ENCODE measurements at regions not wholly inside any gene's neighbourhood (a gene's known extent, or its start where the extent isn't known, plus 50 kb on each side); places are given as distances from the start of the nearest gene placed in this dataset.

DNA sequence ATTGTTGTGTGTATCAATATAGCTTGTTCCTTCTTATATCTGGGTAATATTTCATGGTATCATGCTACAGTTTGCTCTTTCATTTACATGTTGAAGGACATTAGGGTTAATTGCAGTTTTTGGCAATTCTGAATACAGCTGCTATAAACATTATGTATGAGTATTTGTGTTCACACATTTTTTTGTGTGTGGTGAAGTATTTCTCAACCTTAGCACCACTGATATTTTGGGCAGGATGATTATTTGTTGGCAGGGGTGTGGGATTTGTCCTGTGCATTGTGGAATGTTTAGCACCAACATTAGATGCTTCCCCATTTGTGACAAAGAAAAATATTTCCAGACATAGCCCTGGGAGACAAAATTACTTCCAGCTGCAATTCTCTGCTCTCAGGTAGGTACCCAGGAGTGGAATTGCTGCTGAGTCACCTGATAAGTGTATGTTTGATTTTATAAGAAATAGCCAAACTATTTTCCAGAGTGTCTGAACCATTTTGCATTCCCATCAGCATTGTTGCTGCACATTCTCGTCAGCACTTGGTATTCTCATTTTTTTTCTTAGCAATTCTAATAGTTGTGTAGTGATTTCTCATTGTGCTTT, 128.2 kb downstream of the SNX19 start:
- no peak overlapping the region for H3K27ac ChIP-seq (ENCODE audit: extremely low read depth, low read depth, low read length)
- H3K4me1 ChIP-seq (ENCODE audit: control insufficient read depth, insufficient read depth, low read length): no peaks in the 10 kb centered on the region
- TF ChIP-seq ZNF169 (tag by site-specific recombination; IDR thresholded peaks at IDR 0.05) (no peak), EGR2 (tag by site-specific recombination; IDR thresholded peaks at IDR 0.05; ENCODE audit: low read depth) (no peak), ZNF335 (tag by site-specific recombination; conservative IDR thresholded peaks at IDR 0.05) (no peak), ZNF175 (tag by site-specific recombination; IDR thresholded peaks at IDR 0.05) (no peak), PRDM6 (tag by site-specific recombination; IDR thresholded peaks at IDR 0.05) (no peak)
- CTCF ChIA-PET: interaction anchor here (0.9 to 2.1 kb wide), 4 partner anchors 11 to 74 kb away, joined by 3 to 5 read pairs (median 4); no protein-coding TSS in a partner anchor
- H3K4me3 ChIP-seq (ENCODE audit: low read depth, low read length): no peak overlapping the region
- H3K9me3 ChIP-seq (ENCODE audit: control insufficient read depth, insufficient read depth, low read depth, low read length): no peaks in the 10 kb centered on the region
- POLR2A ChIA-PET: no interaction called here
- no peaks in the 10 kb centered on the region for H3K36me3 ChIP-seq (ENCODE audit: control insufficient read depth in 2 of 2, insufficient read depth in 1 of 2, low read length in 2 of 2)

- Histone ChIP-seq H3K9me3 (ENCODE audit: control insufficient read depth, insufficient read depth, low read depth, low read length) (no peaks in the 10 kb centered on the region), H3K4me3 (ENCODE audit: low read depth, low read length) (no peak overlapping the region), H3K4me1 (ENCODE audit: control insufficient read depth, insufficient read depth, low read length) (no peaks in the 10 kb centered on the region), H3K27ac (ENCODE audit: extremely low read depth, low read depth, low read length) (no peak overlapping the region), H3K36me3 (ENCODE audit: control insufficient read depth in 2 of 2, insufficient read depth in 1 of 2, low read length in 2 of 2) (no peaks in the 10 kb centered on the region)
- POLR2A ChIA-PET: no interaction called here
- no peak for TF ChIP-seq ZBTB8A (tag by site-specific recombination; IDR thresholded peaks at IDR 0.05)
- no peak for TF ChIP-seq ZBTB20 (tag by site-specific recombination; IDR thresholded peaks at IDR 0.05)
- TF ChIP-seq, protein P1, sequence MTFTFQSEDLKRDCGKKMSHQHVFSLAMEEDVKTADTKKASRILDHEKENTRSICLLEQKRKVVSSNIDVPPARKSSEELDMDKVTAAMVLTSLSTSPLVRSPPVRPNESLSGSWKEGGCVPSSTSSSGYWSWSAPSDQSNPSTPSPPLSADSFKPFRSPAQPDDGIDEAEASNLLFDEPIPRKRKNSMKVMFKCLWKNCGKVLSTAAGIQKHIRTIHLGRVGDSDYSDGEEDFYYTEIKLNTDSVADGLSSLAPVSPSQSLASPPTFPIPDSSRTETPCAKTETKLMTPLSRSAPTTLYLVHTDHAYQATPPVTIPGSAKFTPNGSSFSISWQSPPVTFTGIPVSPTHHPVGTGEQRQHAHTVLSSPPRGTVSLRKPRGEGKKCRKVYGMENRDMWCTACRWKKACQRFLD (tag by site-specific recombination; IDR thresholded peaks at IDR 0.05): no peak
- TF ChIP-seq, protein P2, sequence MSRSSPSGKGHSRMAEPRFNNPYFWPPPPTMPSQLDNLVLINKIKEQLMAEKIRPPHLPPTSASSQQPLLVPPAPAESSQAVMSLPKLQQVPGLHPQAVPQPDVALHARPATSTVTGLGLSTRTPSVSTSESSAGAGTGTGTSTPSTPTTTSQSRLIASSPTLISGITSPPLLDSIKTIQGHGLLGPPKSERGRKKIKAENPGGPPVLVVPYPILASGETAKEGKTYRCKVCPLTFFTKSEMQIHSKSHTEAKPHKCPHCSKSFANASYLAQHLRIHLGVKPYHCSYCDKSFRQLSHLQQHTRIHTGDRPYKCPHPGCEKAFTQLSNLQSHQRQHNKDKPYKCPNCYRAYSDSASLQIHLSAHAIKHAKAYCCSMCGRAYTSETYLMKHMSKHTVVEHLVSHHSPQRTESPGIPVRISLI (tag by site-specific recombination; IDR thresholded peaks at IDR 0.05): no peak
- no peak for TF ChIP-seq ZNF596 (tag by site-specific recombination; IDR thresholded peaks at IDR 0.05)
- TF ChIP-seq ZFP41 (tag by site-specific recombination; IDR thresholded peaks at IDR 0.05; ENCODE audit: borderline replicate concordance): no peak
- no peak for TF ChIP-seq ZNF785 (tag by site-specific recombination; IDR thresholded peaks at IDR 0.05)
- no peak for TF ChIP-seq TRIM28 (IDR thresholded peaks at IDR 0.05; ENCODE audit: borderline replicate concordance, low read length)
- TF ChIP-seq, protein P3, sequence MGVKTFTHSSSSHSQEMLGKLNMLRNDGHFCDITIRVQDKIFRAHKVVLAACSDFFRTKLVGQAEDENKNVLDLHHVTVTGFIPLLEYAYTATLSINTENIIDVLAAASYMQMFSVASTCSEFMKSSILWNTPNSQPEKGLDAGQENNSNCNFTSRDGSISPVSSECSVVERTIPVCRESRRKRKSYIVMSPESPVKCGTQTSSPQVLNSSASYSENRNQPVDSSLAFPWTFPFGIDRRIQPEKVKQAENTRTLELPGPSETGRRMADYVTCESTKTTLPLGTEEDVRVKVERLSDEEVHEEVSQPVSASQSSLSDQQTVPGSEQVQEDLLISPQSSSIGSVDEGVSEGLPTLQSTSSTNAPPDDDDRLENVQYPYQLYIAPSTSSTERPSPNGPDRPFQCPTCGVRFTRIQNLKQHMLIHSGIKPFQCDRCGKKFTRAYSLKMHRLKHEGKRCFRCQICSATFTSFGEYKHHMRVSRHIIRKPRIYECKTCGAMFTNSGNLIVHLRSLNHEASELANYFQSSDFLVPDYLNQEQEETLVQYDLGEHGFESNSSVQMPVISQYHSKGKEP (tag by site-specific recombination; IDR thresholded peaks at IDR 0.05): no peak
- TF ChIP-seq ZBTB21 (tag by site-specific recombination; IDR thresholded peaks at IDR 0.05): no peak
- TF ChIP-seq ZNF433 (tag by site-specific recombination; IDR thresholded peaks at IDR 0.05; ENCODE audit: low read depth): no peak
- TF ChIP-seq ZNF560 (tag by site-specific recombination; IDR thresholded peaks at IDR 0.05; ENCODE audit: borderline replicate concordance): no peak
- no peak for TF ChIP-seq ZNF549 (tag by site-specific recombination; IDR thresholded peaks at IDR 0.05)
- TF ChIP-seq PRDM6 (tag by site-specific recombination; IDR thresholded peaks at IDR 0.05): no peak
- no peak for TF ChIP-seq ZNF350 (tag by site-specific recombination; IDR thresholded peaks at IDR 0.05)
- TF ChIP-seq SALL2 (tag by site-specific recombination; IDR thresholded peaks at IDR 0.05; ENCODE audit: borderline replicate concordance): no peak
- CTCF ChIA-PET: interaction anchor here (0.6 to 1.6 kb wide), 2 partner anchors 12 to 402 kb away, joined by 3 read pairs; no protein-coding TSS in a partner anchor
Measured at GRCh38 chr11:130789056-130789640, 127.1 kb downstream of the SNX19 start.
